GM18909 (cell line): ENCODE measurements at regions not wholly inside any gene's neighbourhood (a gene's known extent, or its start where the extent isn't known, plus 50 kb on each side); places are given as distances from the start of the nearest gene placed in this dataset.

Source experiments
- ATAC-seq: cut with Tn5 transposase; IDR thresholded peaks from one replicate; pipeline ENCODE4 v1.9.1; 2021; ENCODE audit warnings: mild to moderate bottlenecking; ENCODE audit not compliant: unreplicated experiment, poor library complexity

DNA sequence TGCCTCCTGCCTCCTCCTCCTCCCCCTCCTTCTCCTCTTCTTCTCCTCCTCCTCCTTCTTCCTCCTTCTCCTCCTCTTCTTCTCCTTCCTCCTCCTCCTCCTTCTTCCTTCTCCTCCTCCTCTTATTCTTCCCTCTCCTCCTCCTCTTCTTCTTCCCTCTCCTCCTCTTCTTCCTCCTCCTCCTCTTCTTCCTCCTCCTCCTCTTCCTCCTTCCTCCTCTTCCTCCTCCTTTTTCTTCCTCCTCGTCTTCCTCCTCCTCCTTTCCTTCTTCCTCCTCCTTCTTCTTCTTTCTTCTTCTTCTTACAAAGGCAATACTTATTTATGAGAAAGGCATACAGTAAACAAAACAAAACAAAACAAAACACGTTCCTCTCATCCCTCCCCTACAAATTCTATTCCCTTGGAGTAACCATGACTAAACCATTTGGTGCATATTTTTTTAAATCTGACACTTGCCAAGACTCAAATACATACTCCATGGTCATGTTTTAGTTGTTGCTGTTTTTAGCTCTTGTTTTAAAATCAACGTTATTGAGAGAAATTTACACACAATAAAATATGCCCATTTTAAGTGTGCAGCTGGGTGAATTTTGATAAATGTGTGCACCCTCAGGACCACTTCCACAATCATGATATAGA lies 135.6 kb downstream of the FOXD1 start:
- ATAC-seq = no peak

DNA sequence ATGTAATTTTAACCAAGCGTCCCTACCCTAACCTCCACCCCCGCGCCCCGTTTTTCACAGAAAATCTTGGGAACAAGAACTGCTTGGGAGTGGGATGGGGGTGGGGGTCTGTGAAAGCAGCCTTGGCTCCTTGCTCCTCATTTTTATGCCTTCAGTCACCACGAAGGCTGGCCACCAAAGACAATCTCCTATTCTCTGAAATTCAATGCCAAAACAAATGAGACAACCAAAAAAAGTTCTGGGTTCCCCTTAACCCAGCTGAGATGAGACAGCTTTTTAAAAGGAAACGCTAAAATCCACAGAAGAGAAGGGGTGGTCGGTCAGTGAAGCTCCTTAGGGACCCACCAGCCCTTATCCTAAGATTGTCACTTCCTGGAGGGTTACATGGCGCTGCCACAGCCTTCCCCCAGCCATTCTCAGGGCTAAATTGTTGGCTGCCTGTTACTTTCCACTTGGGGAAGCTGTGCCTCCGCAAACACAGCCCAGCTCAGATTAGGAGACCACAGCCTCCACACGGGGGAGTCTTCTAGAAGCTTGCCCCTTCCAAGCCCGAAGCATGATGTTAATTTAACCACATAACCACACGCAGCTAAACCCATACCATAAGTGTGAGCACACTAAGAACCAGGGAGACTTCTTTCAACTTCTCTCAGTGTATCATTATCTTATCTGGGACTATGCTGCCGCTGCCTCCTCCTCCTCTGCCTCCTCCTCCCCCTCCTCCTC lies 136.3 kb downstream of the FOXD1 start:
- ATAC-seq = no peak

GRCh38 chr5:73311291-73312110 lies 137.1 kb downstream of the FOXD1 start:
- no peak for ATAC-seq

DNA sequence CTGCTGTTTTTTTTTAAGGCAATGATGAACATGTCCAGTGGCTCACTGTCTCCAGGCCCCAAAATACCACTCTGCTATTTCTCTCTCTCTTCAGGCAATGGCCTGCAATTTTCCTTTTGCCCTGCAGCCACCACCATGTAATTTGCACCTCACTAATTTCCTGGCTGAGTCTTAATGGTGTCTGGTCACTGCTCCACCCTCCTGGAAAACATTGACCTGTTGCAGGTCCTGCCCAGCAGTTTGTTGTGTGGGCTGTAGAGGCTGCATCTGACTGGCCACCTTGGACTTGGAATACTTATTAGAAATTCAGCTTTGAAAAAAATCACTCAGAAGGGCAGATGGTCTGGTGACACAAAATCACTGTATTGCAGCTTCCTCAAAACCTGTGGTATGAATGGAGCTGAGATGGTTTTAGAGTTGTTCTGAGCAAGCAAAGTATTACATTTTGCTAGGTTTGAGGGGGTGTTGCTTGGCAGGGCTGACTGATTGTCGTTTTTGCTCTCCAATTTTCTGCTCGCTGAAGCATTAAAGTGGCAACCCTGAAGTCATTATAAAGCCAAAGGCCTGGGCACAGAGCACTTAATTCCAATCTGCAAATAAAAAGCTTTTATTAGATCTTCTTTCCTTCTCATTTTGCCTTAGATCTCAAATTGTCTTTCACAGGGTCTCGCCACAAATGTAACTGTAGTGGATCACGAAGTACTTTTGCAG lies 134.8 kb downstream of the TMEM174 start:
- no peak for ATAC-seq

GRCh38 chr5:73306741-73307275 lies 133.8 kb downstream of the TMEM174 start:
- no peak for ATAC-seq

GRCh38 chr5:73306078-73306719 lies 133.2 kb downstream of the TMEM174 start:
- no peak for ATAC-seq

DNA sequence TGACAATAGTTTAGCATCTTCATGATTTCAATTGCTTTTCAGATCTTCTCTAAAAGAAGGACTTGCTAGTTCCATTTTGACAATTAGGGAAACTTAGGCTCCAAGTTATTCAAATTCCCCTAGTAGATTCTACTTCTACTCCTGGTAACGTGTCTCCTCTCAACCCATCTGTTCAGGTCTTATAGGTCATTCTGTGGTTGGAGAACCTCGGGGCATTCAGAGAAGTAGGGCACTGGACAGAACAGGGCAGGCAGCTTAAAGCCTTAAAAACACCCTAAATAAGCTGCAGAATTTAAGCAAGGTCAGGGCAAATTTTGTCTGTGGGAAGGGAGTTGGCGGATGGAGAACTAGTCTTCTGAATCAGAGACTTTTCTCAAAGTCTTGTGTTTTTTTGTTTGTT lies 132.4 kb downstream of the TMEM174 start:
- ATAC-seq = no peak

DNA sequence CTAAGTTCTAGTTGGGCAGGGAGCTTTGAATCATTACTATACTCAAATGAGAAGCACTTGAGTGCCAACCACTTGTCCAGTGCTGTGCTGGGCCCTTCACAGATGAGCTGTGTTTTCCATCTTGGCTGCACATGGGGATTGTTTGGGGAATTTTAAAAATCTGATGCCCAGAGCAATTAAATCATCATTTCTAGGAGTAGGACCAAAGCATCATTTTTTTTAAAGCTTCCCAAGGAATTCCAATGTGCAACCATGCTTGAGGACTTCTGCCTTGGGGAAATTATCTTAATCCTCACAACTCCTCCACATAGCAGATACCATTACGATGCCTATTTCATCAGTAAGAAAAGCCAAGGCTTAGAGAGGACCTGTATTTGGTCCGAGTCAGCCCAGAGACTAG lies 131.4 kb downstream of the TMEM174 start:
- ATAC-seq = no peak

DNA sequence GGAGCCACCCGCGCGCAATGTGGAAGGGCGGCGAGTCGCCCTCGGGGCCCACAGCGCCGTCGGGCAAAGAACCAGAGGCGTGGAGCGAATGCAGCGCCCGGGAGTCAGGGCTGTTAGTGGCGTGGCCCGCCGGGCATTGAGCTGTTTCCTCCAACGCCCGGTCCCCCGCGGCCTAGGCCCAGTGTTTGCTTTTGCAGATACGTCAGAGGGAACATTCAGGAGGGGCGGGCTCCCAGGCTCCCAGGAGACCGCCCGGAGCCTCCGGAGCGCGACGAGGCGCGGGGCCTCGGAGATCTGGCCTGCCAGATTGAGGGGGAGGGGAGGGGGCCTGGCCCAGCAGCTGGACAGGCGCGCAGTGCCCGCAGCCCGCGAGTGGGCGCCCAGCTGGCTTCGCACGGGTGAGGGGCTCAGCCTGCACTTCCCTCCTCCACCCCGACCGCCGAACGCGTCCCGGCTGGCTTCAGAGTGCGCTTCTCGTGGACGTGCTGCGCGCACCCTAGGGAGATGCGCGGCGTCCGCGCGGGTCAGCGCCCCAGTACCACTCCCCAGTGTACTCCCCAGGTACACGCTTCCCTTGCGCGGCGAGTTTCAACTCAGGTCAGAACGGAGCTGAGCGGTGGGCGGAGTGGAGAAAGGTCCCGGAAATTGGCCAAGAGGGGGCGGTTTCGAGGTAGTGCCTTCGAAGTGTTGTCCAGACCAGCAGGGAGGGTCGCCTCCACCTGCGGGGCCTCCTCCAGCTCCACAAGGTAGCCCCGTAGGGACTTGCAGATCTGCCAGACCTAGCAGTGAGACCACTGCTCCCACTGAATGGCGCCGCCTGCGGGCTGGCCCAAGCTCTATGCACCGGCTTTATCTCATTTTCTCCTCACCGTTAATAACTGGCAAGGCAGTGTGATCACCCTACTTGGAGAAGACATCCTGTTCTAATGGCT lies 130.4 kb downstream of the TMEM174 start:
- ATAC-seq = no peak

DNA sequence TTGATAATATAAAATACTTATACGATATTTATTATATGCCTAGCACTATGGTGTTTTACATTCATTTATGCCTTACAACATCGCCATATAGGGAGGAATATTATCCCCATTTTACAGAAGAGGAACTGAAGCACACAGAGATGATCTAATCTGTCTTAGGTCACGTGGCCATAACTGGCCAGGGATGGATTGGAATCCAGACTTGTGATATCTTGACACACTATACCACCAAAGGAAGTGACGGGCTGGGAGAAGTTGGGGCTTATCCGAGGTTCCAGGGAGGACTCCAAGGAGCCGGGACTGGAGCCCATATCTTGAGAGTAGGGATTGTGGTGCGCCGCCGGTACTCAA lies 129.8 kb downstream of the TMEM174 start:
- no peak for ATAC-seq

DNA sequence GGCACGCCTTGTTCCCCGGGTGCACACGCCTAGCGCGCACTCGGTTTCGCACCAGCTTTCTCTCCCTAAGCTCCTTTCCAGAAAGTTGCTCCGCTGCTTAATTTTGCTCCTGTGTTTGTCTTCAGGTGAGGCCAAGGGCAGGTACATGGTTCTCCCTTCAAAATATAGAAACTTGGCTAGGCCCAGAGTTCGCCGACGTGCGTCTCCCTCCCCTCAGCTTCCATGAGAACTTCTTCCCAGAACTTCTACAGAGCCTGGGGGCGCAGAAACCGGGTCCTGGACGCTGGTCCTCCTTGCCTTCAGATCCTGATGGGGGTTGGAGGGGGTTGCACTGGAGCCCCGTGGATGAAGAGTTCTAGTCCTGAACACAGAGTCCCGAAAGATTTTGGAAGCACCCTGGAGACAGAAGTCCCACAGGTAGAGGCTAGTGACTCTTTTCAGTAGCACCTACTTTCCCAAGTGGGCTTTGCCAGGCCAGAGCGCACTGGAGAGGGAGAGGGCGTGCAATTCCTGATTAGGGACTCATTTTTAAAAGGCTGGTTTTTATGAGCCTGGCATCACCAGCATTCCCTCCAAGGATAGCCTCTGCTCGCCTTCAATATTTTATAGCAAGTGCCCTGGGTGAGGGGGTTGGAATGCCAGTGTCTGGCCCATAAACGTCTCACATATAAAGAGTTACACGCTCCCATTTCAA lies 128.4 kb downstream of the TMEM174 start:
- no peak for ATAC-seq

DNA sequence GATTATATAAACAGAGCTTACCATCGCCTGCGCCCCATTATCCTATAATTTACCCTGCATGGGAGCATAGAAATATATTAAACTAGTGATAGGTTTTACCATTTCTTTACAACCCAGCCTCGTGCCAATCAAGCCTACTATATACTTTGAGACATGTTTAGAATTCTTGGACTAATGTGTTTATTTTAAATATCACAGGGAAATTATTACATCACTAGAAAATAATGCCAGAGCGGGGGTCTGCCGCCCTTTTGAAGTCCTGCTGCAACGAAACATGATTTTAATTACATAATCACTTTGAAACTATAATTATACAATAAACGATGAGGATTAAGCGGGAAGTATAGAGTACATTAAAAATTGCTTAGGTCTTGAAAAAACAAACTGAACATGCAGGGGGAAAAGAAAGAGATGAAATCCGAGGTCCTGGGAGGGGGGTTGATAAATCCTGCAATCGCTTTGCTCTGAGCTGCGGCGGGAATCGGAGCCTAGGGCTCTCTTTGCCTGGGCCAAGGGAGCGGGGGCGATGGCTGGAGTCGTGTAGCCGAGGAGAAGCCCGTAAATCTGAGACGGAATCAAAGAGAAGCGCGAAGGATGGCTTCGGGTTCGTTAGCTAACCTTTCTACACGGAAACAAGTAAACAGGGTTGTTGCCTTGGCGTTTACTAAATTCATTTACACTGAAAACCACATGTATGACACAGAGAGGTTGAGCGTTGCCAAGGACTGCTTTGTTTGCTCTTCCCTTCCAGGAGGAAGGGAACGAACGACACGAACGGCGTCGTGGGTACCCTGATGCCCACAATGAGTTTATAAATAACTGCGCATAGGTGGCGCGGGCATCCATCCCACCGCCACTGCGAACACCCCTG lies 127.6 kb downstream of the TMEM174 start:
- ATAC-seq = no peak

DNA sequence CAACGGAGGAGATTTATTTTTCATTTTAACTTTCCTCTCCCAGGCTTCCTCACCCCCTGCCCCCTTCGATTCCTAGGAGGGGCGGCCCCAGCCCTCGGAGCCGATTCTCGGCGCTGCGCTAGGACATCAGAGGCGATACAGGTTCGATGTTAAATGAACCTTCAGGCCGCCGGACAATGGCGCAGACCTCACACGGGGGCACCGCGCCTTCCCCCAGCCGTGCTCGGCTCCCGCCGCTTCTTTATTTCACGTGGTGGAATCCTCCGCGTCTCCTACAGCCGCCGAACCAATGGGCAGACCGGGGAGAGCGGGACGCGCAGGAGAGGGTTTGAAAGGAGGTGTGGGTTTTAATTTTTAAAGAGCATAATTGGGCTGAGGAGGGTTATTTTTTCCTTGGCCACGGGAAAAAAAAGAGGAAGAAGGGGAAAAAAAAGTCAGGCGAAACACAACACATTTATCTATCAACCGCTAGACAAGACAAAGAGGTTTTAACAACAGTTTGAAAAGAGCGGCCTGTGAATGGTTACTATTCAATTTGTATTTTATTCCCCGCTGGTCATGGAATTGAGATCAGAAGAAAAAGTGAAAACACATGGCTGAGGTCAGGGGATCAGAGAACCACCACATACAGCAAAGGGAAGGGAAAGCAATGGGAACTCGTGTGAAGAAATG lies 126.8 kb downstream of the TMEM174 start:
- ATAC-seq = no peak

DNA sequence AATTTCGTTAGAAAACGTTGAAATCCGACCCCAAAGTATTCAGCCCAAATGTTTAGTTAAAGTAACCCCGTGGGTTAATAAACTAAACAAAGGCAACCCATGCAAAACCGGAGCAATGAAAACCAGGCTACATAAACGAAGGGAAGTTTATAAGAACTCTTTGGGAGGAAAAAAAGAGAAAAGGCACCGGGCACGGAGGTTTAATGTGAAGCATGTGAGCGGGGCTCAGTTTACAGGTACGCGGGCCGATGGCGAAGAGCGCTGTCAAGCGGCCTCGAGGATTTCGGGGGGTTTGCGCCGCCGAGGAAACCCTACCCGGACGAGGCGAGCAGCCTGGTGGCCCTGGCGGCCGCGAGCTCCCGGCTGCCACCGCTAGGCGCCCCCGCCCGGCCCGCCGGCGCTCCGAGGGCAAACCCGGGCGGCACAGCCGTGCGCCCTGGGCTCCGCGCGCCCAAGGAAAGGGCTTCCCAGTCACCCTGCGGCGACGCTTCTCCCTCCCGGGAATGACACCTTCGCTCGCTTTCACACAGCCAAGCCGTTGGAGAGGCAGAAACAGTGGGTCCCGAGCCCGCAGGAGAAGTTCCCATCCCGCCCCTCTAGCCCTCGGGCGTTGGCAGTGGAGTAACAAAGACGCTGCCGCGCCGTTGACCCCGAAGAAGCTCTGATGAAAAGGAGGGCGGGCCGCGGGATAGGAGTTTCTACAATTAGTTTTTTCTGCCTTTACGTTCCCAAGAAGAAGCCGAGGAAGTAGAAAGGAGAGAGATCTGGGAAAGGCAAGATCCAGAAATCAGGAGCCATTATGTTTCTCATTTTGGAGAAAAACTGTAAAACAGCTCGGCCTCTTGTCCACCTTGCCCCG lies 126.0 kb downstream of the TMEM174 start:
- no peak for ATAC-seq

GRCh38 chr5:73298251-73298771 lies 125.3 kb downstream of the TMEM174 start:
- no peak for ATAC-seq

DNA sequence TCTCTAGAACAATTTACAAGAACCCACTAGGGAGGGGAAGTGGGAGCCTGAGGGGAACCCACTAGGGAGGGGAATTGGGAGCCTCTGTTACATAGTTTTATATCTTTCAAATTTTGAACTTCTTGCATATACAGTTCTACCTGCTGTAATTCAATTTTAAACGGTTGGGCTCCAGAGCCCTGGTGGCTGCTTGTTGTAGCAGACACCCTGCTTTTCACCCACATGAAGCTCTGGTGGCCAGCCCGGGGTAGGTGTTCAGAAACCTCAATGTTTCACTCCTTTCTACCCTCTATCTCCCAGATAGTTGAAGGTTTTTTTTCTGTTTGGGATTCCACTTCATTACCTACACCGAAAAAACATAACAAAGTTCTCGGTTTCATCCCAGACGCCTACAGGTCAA lies 124.4 kb downstream of the TMEM174 start:
- ATAC-seq = no peak
